B cell (primary cell): ENCODE measurements at regions not wholly inside any gene's neighbourhood (a gene's known extent, or its start where the extent isn't known, plus 50 kb on each side); places are given as distances from the start of the nearest gene placed in this dataset.

Experiments
- EZH2 ChIP-seq: IDR thresholded peaks from 2 replicates; pipeline ENCODE4 v1.6.1; 2012; ENCODE audit warnings: borderline replicate concordance, low read depth, mild to moderate bottlenecking, moderate library complexity, low read length; ENCODE audit not compliant: insufficient read depth, poor library complexity, severe bottlenecking
- TF ChIP-seq, protein P1 (sequence below): fragments of 200-600 bp; IDR thresholded peaks from one replicate; pipeline ENCODE4 v1.8.0; 2022; ENCODE audit warnings: antibody characterized with exemption, mild to moderate bottlenecking

GRCh38 chr12:131261906-131262305 lies 308.2 kb downstream of the ADGRD1 start:
- TF ChIP-seq, protein P1, sequence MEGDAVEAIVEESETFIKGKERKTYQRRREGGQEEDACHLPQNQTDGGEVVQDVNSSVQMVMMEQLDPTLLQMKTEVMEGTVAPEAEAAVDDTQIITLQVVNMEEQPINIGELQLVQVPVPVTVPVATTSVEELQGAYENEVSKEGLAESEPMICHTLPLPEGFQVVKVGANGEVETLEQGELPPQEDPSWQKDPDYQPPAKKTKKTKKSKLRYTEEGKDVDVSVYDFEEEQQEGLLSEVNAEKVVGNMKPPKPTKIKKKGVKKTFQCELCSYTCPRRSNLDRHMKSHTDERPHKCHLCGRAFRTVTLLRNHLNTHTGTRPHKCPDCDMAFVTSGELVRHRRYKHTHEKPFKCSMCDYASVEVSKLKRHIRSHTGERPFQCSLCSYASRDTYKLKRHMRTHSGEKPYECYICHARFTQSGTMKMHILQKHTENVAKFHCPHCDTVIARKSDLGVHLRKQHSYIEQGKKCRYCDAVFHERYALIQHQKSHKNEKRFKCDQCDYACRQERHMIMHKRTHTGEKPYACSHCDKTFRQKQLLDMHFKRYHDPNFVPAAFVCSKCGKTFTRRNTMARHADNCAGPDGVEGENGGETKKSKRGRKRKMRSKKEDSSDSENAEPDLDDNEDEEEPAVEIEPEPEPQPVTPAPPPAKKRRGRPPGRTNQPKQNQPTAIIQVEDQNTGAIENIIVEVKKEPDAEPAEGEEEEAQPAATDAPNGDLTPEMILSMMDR: no peak
- TF ChIP-seq EZH2: no peak
